GM21367 (cell line): ENCODE measurements at regions not wholly inside any gene's neighbourhood (a gene's known extent, or its start where the extent isn't known, plus 50 kb on each side); places are given as distances from the start of the nearest gene placed in this dataset.

ENCODE experiments used
- ATAC-seq: cut with Tn5 transposase; IDR thresholded peaks from one replicate; pipeline ENCODE4 v1.9.1; 2021; ENCODE audit not compliant: unreplicated experiment

GRCh38 chr13:74045583-74045982 is 88.6 kb downstream of the KLF12 start:
- no peak for ATAC-seq

GRCh38 chr13:74043237-74043636 is 91.0 kb downstream of the KLF12 start:
- no peak for ATAC-seq

DNA sequence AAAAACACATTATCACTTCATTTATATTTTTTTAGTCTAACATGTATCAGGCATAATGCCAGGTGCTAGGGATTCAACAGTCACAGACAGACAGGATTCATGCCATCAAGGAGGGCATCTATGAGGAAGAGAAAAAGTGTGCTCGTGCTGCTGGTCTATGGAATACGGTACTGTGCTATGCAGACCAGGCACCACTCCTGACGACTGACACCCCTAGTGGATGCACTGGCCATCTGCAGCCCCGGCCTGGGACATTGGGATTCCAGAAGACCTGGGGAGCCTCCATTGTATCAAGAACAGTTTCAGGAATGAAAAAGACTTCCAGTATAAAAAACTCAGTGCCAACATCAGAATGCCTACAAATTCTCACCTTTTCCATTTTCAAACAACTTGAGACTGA is 94.0 kb downstream of the KLF12 start:
- peak; percentile 91 for ATAC-seq

GRCh38 chr13:74039667-74040066 is 94.5 kb downstream of the KLF12 start:
- ATAC-seq: no peak

GRCh38 chr13:74039154-74039553 is 95.0 kb downstream of the KLF12 start:
- ATAC-seq: no peak

- no peak for ATAC-seq
Observed at GRCh38 chr13:74037762-74038161, 96.4 kb downstream of the KLF12 start.

DNA sequence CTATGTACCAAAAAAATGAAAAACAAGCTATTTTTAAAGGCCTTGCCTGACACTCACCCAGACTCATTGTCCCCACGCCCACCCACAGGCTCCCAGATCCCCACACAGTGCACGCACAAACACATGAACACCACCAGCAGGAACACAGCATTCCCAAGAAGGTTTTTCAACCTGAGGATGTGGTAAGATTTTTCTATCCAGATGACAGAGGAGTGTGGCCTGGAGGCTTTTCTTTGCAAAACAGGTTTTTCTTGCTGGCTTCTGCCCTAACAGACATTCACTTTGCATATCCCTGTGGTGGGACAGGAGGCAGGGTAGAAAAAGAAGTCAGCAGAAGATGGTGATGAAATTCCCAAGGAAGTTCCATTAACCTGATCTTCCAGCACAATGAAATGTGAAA is 97.8 kb downstream of the KLF12 start:
- ATAC-seq: no peak

GRCh38 chr13:74035896-74036295 is 98.3 kb downstream of the KLF12 start:
- no peak for ATAC-seq

DNA sequence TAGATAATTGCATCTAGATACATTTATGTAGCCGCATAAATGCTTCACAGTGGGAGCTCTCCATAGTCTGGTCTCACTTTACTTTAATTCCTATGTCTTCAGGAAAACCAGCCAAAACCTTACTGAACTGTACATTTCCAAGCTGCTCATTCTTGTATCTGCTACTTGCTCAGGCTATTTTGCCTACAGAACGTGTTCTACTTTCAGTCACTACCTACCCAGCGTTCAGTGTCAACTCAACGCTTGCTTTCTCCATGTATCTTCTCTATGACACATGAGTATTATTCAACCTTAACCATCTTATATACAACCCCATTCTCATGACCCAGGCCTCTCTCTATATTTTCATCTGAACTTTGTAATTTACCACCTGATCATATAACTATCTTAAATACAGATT is 101.9 kb downstream of the KLF12 start:
- no peak for ATAC-seq

DNA sequence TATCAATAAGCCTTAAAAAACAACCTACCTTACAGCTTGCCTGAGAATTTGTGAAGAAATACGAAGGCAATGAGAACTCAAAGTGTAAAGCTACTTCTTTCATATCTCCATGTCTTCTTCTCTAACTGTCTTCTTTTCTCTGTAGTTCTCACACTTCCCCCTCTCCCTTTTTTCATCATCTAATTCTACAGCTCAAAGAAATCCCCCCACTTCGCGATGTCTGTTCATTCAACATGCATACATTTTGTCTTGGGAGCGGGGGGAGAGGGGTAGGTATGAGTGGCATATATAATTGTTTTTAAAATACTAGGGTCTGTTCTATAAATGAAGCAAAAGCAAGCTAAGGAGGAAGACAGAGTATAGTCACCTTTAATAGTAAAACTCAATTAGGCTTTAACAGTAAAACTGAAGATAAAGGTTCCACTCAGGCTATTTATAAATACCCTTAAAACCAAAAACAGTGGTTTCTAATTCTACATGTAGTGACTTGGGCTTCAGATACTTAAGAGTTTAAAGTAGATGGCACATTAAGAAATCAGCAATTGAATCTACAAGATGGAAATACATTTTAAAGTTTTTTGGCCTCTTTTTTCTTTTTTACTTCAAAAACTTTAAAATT is 106.9 kb downstream of the KLF12 start:
- ATAC-seq: peak; percentile 33

- peak; percentile 92 for ATAC-seq
Observed at GRCh38 chr13:74026753-74027152, 107.5 kb downstream of the KLF12 start.

GRCh38 chr13:74025369-74025768 is 108.8 kb downstream of the KLF12 start:
- no peak for ATAC-seq

- no peak for ATAC-seq
Observed at GRCh38 chr13:74024856-74025255, 109.3 kb downstream of the KLF12 start.

- ATAC-seq: no peak
Observed at GRCh38 chr13:74024314-74024713, 109.9 kb downstream of the KLF12 start.

DNA sequence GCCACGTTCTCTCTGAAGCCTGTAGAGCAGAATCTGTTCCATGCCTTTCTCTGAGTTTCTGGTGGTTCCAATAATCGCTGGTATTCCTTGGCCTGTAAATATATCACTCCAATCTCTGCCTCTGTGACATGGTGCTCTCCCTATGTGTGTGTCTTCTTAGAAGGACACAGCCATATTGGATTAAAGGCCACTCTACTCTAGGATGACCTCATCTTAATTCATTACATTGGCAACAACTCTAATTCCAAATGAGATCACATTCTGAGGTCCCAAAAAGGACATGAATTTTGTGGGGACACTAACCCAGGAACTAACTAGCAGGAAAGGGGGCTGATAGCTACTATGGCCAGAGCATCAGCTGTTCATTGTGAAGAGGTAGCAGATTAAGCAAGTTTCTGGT is 110.7 kb downstream of the KLF12 start:
- ATAC-seq: no peak

DNA sequence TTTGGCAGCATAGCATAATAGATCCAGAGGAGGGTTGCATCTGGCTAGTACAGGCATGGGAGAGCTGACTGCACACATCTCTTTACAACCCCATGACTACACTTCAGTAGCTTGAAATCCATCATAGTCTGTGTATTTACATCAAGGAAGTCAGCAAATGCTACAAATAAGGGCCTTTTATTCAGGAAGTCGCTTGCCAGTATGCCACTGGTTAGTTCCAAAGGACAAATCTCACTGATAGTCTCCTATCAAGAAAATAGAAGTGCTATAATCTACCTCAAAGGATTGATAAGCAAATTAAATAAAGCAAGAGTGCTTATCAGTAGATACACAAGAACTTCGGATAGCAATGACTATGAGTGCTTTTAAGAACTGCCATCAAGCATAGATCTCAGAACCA is 112.7 kb downstream of the KLF12 start:
- no peak for ATAC-seq

DNA sequence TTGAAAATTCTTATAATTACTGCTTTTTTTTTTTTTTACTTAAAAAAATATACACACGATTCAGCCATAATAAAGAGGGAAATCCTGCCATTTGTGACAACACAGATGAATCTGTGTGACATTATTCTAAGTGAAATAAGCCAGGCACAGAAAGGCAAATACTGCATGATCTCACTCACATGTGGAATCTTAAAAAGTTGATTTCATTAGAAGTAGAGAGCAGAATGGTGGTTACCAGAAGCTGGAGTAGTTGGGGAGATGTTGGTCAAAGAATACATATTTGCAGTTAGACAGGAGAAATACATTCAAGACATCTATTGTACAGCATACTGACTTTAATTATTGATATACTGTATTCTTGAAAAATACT is 116.2 kb downstream of the KLF12 start:
- ATAC-seq: no peak

DNA sequence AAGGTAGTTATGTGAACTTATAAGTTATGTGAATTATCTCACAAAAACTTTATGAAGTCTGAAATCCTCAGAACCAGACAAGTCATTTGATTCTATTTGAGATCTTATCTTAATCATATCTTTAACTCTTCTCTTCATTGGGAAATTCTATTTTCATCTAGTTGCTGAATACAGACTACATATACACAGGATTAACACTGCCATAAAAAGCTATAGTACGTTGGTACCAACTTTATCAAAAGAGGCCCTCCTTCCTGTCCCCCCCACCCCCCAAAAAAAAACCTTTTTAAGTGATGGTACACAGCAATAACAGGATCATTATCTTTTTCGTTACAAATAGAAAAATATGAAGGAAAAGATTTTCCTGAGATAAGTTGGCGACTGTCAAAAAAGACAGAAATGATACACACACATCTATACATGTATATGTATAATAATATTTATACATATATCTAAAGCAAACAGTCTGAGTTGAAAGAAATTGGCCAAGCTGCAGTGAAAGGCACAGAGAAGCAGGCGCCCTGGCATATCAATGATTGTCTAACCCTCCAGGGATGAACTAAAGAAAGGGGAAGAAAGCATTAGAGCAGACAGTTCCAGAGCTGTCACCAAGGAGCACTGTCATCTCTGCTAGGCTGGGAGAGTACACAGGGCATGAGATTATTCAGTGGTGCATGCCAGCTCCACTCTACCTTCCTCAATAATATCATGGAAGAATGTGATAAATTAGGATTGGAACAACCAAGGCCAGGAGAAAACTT is 116.7 kb downstream of the KLF12 start:
- ATAC-seq: no peak

DNA sequence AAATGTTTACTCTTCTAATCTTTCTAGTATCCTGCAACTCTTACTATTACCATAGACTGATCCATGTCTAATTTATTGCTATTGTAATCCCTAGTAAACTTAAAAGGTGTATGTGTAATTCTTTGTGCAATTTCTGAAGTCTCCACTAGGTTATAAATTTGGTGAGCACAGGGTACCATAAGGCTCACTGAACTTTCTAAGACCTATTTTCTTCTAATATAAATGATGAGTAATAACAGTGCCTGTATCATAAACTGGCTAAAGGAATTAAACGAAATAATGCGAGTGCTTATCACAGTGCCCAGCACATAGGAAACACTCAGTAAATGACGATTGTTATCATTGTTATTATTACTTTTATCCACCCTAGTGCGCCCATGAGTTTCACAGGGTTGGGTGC is 119.1 kb downstream of the KLF12 start:
- ATAC-seq: no peak

- no peak for ATAC-seq
Observed at GRCh38 chr13:74009100-74009668, 125.0 kb downstream of the KLF12 start.

- ATAC-seq: no peak
Observed at GRCh38 chr13:74006666-74007065, 127.5 kb downstream of the KLF12 start.

GRCh38 chr13:74005320-74006157 is 128.7 kb downstream of the KLF12 start:
- no peak for ATAC-seq
